Natural killer cell (primary cell): ENCODE measurements at regions not wholly inside any gene's neighbourhood (a gene's known extent, or its start where the extent isn't known, plus 50 kb on each side); places are given as distances from the start of the nearest gene placed in this dataset.

Experiments used
- ATAC-seq, 3 donors: fragments of 150-1000 bp in 2 of 3; fragments of 200-7000 bp in 1 of 3; cut with Tn5 transposase; 1 replicate in 1 of 3; 2 replicates in 2 of 3; pipeline ENCODE4 v1.10.0; 2021; ENCODE audit warnings: mild to moderate bottlenecking in 2 of 3, moderate library complexity in 2 of 3
- DNase-seq, 2 donors: peaks; one replicate each; pipeline versions ENCODE4 v3.0.0 to v3.0.0-alpha.2; 2013 to 2021; ENCODE audit warnings: mixed read lengths in 1 of 2
- H3K27ac ChIP-seq: one replicate; pipeline ENCODE4 v1.5.1; 2013; ENCODE audit warnings: mild to moderate bottlenecking, low read length
- H3K27me3 ChIP-seq: one replicate; pipeline ENCODE4 v1.6.1; 2013; ENCODE audit warnings: low read length; ENCODE audit not compliant: control insufficient read depth, insufficient read depth
- H3K36me3 ChIP-seq: one replicate; pipeline ENCODE4 v1.6.1; 2013; ENCODE audit warnings: low read length; ENCODE audit not compliant: control insufficient read depth, insufficient read depth
- H3K4me1 ChIP-seq: one replicate; pipeline ENCODE4 v1.6.1; 2013; ENCODE audit warnings: low read length; ENCODE audit not compliant: control insufficient read depth, insufficient read depth
- H3K4me3 ChIP-seq: one replicate; pipeline ENCODE4 v1.5.1; 2013; ENCODE audit warnings: low read length
- H3K9me3 ChIP-seq: one replicate; pipeline ENCODE4 v1.6.1; 2013; ENCODE audit warnings: low read length; ENCODE audit not compliant: control insufficient read depth, insufficient read depth
- H3K27ac Mint-ChIP-seq, 2 donors: one replicate each; pipeline ENCODE4 v1.8.0; 2022; ENCODE audit warnings: mild to moderate bottlenecking in 2 of 2, mixed read lengths in 2 of 2, moderate library complexity in 1 of 2
- H3K27me3 Mint-ChIP-seq, 2 donors: one replicate each; pipeline ENCODE4 v1.8.0; 2022; ENCODE audit warnings: low read depth in 2 of 2, mixed read lengths in 2 of 2
- H3K36me3 Mint-ChIP-seq: one replicate; pipeline ENCODE4 v1.8.0; 2022; ENCODE audit warnings: mixed read lengths
- H3K4me1 Mint-ChIP-seq, 2 donors: one replicate each; pipeline ENCODE4 v1.8.0; 2022; ENCODE audit warnings: mixed read lengths in 2 of 2
- H3K4me3 Mint-ChIP-seq: one replicate; pipeline ENCODE4 v1.8.0; 2022; ENCODE audit warnings: mild to moderate bottlenecking, moderate library complexity, mixed read lengths
- H3K9me3 Mint-ChIP-seq, 2 donors: one replicate each; pipeline ENCODE4 v1.8.0; 2022; ENCODE audit warnings: mixed read lengths in 2 of 2
- CTCF ChIP-seq: fragments of 200-600 bp; IDR thresholded peaks from one replicate; pipeline ENCODE4 v1.8.0; 2022; ENCODE audit warnings: antibody characterized with exemption
- WGBS: methylation state at CpG from one replicate; pipeline ENCODE4 v1.1.7; 2013; ENCODE audit warnings: missing lambda C conversion rate; ENCODE audit not compliant: insufficient coverage; 5-methylcytosine and 5-hydroxymethylcytosine counted together
- intact Hi-C: fragments of 100-400 bp; cut with micrococcal nuclease; formaldehyde crosslinking; loops from one replicate; pipeline ENCODE4 v1.14.2; 2022

- no peaks in the 10 kb centered on the region for H3K9me3 Mint-ChIP-seq
- no peaks in the 10 kb centered on the region for H3K4me1 Mint-ChIP-seq
- Histone ChIP-seq H3K4me3 (no peak overlapping the region), H3K36me3 (no peaks in the 10 kb centered on the region), H3K27me3 (no peaks in the 10 kb centered on the region), H3K27ac (no peak overlapping the region), H3K4me1 (no peaks in the 10 kb centered on the region), H3K9me3 (no peaks in the 10 kb centered on the region)
- H3K27me3 Mint-ChIP-seq, result peaks cover 0 to 3% of the 10 kb centered on the region in 2 donors
- H3K36me3 Mint-ChIP-seq, result no peaks in the 10 kb centered on the region
- 80% methylated on average over 6 of the region's 6 CpGs for WGBS
- no peak overlapping the region for H3K4me3 Mint-ChIP-seq
- ATAC-seq (no peak), DNase-seq (no peak)
- H3K27ac Mint-ChIP-seq, result no peak overlapping the region
- intact Hi-C loops, result no loop called here
- TF ChIP-seq CTCF, result no peak
These were observed 145.0 kb downstream of the CAND1 start for GRCh38 chr12:67414011-67414715.

GRCh38 chr12:67415473-67415872, 146.3 kb downstream of the CAND1 start:
- TF ChIP-seq CTCF, result no peak
- H3K4me1 ChIP-seq, result no peaks in the 10 kb centered on the region
- no peak overlapping the region for H3K27ac ChIP-seq
- no peaks in the 10 kb centered on the region for H3K36me3 ChIP-seq
- H3K4me3 ChIP-seq, result no peak overlapping the region
- no peak overlapping the region for H3K27ac Mint-ChIP-seq
- H3K4me3 Mint-ChIP-seq, result no peak overlapping the region
- no peak for DNase-seq
- H3K9me3 ChIP-seq, result no peaks in the 10 kb centered on the region
- WGBS, result 71% methylated on average over 4 of the region's 4 CpGs
- no peaks in the 10 kb centered on the region for H3K9me3 Mint-ChIP-seq
- H3K27me3 ChIP-seq, result no peaks in the 10 kb centered on the region
- H3K27me3 Mint-ChIP-seq, result peaks cover 0 to 3% of the 10 kb centered on the region in 2 donors
- no peak for ATAC-seq
- no peaks in the 10 kb centered on the region for H3K36me3 Mint-ChIP-seq
- peaks cover 0 to 2% of the 10 kb centered on the region in 2 donors for H3K4me1 Mint-ChIP-seq
- intact Hi-C loops, result no loop called here

- WGBS, result 96% methylated on average over 6 of the region's 7 CpGs
These were observed 150.7 kb downstream of the CAND1 start for GRCh38 chr12:67419810-67420209.

More at GRCh38 chr12:67419810-67420209, 150.7 kb downstream of the CAND1 start:
- Mint-ChIP-seq H3K27me3 (peaks cover 3 to 8% of the 10 kb centered on the region in 2 donors), H3K9me3 (no peaks in the 10 kb centered on the region), H3K27ac (no peak overlapping the region), H3K36me3 (no peaks in the 10 kb centered on the region), H3K4me1 (peaks cover 2 to 5% of the 10 kb centered on the region in 2 donors), H3K4me3 (no peak overlapping the region)
- intact Hi-C loops, result no loop called here
- H3K4me1 ChIP-seq, result no peaks in the 10 kb centered on the region
- ATAC-seq (no peak), DNase-seq (no peak)
- H3K27ac ChIP-seq, result no peak overlapping the region
- no peaks in the 10 kb centered on the region for H3K27me3 ChIP-seq
- no peak overlapping the region for H3K4me3 ChIP-seq
- no peak for TF ChIP-seq CTCF
- H3K9me3 ChIP-seq, result no peaks in the 10 kb centered on the region
- H3K36me3 ChIP-seq, result no peaks in the 10 kb centered on the region
